ENCODE measurements at regions not wholly inside any gene's neighbourhood (a gene's known extent, or its start where the extent isn't known, plus 50 kb on each side); places are given as distances from the start of the nearest gene placed in this dataset.

- TF ChIP-seq CTCF (IDR thresholded peaks at IDR 0.05) (no peak), EZH2 (IDR thresholded peaks at IDR 0.05; ENCODE audit: borderline replicate concordance, insufficient read depth, low read depth, low read length, poor library complexity, severe bottlenecking) (no peak)
Observed at GRCh38 chr3:177615015-177615414, 417.7 kb upstream of the TBL1XR1 start.
